KOPT-K1 (cell line): ENCODE measurements at regions not wholly inside any gene's neighbourhood (a gene's known extent, or its start where the extent isn't known, plus 50 kb on each side); places are given as distances from the start of the nearest gene placed in this dataset.
"Not testable (repeated sequence)": the region's sequence is repeated elsewhere in the genome, so short reads cannot be mapped to it uniquely, and the experiment has no call there.

Experiments
- H3K27ac ChIP-seq: fragments of 200-600 bp; sonication (generic); 2 replicates; pipeline ENCODE4 v1.5.1; 2016; ENCODE audit warnings: antibody characterized with exemption, mild to moderate bottlenecking, low read depth, low read length; ENCODE audit not compliant: poor library complexity, severe bottlenecking
- H3K36me3 ChIP-seq: fragments of 200-600 bp; sonication (generic); 2 replicates; pipeline ENCODE4 v1.5.1; 2017; ENCODE audit warnings: antibody characterized with exemption, mild to moderate bottlenecking, low read length, moderate library complexity; ENCODE audit not compliant: insufficient read depth
- H3K9me3 ChIP-seq: fragments of 200-600 bp; sonication (generic); 2 replicates; pipeline ENCODE4 v1.5.1; 2017; ENCODE audit warnings: antibody characterized with exemption, low read length, mild to moderate bottlenecking; ENCODE audit not compliant: insufficient read depth, poor library complexity, severe bottlenecking

GRCh38 chr19:28575312-28575711 is 637.6 kb downstream of the UQCRFS1 start:
- not testable (repeated sequence) for H3K27ac ChIP-seq, H3K9me3 ChIP-seq, H3K36me3 ChIP-seq

GRCh38 chr19:28574212-28574611 is 638.7 kb downstream of the UQCRFS1 start:
- no peaks in the 10 kb centered on the region for H3K9me3 ChIP-seq
- no peak overlapping the region for H3K27ac ChIP-seq
- H3K36me3 ChIP-seq = no peaks in the 10 kb centered on the region

- no peak overlapping the region for H3K27ac ChIP-seq
- no peaks in the 10 kb centered on the region for H3K36me3 ChIP-seq
- H3K9me3 ChIP-seq = no peaks in the 10 kb centered on the region
These were observed 643.5 kb downstream of the UQCRFS1 start for GRCh38 chr19:28569132-28570131.

DNA sequence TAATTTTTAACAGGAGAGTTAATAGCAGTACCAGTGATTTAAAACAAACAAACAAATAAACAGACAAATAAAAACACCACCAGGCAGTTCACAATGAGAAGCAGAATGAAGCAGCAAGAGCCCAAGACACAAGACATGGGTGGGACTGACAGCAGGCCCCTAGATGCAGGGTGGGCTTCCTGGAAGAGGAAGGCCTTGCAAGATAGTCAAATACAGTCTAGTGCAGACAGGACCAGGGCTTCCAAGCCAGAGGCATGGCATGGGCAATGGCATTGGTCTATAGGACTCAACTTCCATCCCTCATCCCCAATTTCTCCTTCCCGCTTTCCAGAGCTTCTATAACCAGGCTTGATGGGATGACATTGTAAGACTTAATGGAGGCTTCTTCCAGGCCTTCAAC is 645.1 kb downstream of the UQCRFS1 start:
- no peaks in the 10 kb centered on the region for H3K9me3 ChIP-seq
- no peak overlapping the region for H3K27ac ChIP-seq
- H3K36me3 ChIP-seq = no peaks in the 10 kb centered on the region

DNA sequence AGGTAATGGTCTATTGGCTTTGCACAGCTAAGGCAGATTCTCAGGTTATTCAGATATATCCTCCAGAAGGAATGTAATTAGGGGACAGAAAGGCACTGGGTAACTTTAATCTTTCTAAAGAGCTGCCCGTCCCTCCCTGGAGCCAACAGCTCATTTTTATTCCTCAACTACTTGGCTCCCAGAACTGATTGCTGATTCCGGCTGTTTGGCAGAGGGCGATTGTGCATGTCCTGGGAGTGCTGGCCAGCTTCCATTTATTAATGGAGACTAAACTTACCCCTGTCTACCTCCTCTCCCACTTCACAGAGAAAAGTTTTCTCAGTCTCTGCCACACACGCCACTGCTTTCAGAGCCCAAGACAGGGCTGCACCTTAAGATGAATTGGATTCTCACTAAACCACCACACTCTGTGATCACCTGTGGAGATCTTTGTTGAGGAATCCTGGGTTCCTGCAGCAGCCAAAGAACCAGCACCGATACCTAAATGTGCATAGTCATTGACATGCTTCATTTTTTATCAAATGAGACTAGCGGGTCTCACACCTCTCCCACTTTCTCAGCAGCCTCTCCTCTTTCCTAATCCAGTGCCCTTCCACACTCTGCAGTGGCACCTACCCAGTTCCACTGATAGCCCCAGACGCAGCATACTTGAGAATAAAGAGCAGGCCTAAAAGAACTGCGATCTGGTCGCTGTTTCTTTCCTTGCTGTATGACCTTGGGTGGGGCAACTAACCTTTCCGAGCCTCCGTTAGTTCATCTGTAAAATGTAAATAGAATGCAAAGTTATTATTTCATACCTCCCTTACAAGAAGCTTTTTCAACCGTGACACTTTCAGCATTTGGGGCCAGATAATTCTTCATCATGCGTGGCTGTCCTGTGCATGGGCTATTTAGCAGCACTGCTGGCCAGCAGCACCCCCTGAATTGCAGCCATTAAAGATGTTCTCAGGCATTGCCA is 648.7 kb downstream of the UQCRFS1 start:
- Histone ChIP-seq H3K36me3 (no peaks in the 10 kb centered on the region), H3K9me3 (no peaks in the 10 kb centered on the region), H3K27ac (no peak overlapping the region)

GRCh38 chr19:28560786-28561185 is 652.2 kb downstream of the UQCRFS1 start:
- H3K36me3 ChIP-seq = no peaks in the 10 kb centered on the region
- H3K9me3 ChIP-seq = no peaks in the 10 kb centered on the region
- no peak overlapping the region for H3K27ac ChIP-seq

GRCh38 chr19:28558783-28559182 is 654.2 kb downstream of the UQCRFS1 start:
- H3K27ac ChIP-seq = no peak overlapping the region
- H3K9me3 ChIP-seq = no peaks in the 10 kb centered on the region
- no peaks in the 10 kb centered on the region for H3K36me3 ChIP-seq

DNA sequence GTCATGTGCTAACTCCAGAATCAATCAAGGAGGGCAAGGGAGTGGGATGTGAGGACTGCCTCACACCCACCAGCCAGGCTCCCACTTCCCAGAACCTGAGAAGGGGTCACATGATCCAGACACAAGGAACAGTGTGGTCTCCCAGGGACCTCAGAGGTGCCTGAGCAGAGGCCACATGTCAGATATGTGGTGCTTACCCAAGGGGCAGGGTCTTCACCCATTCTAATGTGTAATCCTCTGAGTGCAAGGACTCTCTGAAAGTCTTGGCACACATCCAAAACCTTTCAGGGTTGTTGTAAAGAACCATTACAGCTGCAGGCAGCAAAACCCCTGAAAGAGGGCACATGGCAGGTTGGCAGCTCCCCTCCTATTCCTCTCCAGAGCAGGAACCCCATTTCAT is 656.6 kb downstream of the UQCRFS1 start:
- Histone ChIP-seq H3K36me3 (no peaks in the 10 kb centered on the region), H3K9me3 (peaks cover 5% of the 10 kb centered on the region), H3K27ac (no peak overlapping the region)

DNA sequence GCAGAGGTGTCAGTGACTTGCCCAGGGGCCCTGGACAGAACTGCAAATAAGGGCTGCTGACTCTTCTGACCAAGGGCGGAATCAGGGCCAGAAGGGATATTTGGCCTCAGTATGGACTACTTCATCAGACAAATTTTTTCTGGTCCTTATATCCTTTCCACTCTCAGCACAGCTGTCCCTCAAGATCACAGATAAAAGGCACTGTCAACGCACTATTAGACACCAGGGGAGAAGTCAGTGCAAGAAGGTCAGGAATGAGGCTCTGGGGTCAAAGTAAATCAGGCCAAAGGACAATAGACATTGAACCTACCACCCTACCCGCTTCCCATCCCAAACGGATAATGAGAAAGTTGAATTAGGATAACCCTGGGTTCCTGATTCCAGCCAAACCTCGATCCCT is 657.6 kb downstream of the UQCRFS1 start:
- H3K27ac ChIP-seq = no peak overlapping the region
- H3K9me3 ChIP-seq = peaks cover 5% of the 10 kb centered on the region
- H3K36me3 ChIP-seq = no peaks in the 10 kb centered on the region

DNA sequence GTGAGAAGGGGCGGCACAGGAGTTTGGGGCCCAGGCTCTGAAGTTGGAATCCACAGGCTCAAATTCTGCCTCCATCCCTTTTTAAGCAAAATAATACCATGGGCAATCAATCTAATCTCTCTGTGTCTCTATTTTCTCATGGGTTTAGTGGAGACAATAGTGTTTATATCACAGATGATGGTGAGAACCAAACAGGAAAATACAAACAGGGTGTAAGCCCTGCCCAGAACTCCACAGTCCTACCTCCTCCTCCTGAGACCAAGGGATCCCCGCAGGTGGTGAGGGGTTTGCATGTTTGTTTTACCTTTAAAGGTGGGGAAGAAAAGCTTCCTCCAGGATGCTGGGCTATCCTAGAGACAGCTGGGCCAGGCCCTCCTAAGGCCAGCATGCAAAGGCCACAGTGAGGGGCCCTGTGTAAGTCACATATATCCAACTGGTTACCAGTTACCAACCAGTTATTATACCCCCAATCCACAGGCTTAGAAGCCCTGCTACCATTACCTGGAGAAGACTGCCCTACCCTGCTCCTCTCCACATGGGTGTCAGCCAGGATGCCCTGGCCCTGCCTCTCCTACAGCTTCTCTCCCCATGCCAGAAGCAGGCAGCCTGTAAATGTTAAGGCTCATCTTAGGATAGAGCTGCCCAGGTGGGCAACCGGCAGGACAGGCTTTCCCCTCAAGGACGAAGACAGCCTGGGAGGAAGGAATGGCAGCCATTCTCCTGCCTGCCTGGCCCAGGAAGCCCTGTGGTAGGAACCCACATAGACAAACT is 658.4 kb downstream of the UQCRFS1 start:
- peaks cover 5% of the 10 kb centered on the region for H3K9me3 ChIP-seq
- H3K36me3 ChIP-seq = no peaks in the 10 kb centered on the region
- no peak overlapping the region for H3K27ac ChIP-seq

DNA sequence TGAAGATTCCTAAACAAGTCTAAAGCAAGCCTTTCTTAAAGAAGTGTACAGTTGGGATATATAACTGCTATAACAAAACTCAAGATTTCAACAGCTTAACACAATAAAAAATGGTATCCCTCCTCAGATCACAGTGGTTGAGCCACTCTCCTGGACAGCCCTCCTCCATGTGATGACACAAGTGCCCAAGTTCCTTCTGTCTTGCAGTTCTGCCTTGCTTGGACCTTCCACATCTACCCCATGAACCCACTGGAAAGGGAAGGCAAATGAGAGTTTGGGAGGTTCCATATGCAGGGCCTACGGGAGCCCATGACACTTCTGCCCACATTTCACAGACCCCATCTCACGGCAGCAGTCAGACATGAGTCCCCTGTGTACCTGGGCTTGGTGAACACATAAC is 659.2 kb downstream of the UQCRFS1 start:
- Histone ChIP-seq H3K9me3 (peaks cover 5% of the 10 kb centered on the region), H3K27ac (no peak overlapping the region), H3K36me3 (no peaks in the 10 kb centered on the region)

DNA sequence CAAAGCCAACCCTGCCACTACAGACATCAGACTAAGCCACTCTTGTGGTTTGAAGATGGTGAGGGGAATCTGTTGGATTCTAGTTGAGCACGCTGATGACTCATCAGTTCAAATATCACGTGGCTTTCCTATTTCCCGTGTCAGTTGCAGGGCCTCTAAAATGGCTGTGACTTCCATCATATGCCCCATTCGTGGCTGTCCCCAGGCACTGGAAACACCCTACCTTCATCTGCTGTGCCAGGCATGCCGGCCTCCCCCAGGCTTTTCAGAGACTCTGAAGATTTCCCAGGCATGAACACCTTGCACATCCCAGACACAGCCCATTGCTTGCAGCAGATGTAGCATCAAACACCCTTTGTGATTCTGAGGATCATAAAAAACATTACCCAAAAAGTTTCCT is 659.9 kb downstream of the UQCRFS1 start:
- Histone ChIP-seq H3K36me3 (no peaks in the 10 kb centered on the region), H3K27ac (no peak overlapping the region), H3K9me3 (peaks cover 5% of the 10 kb centered on the region)

- no peak overlapping the region for H3K27ac ChIP-seq
- peaks cover 5% of the 10 kb centered on the region for H3K9me3 ChIP-seq
- H3K36me3 ChIP-seq = no peaks in the 10 kb centered on the region
These were observed 663.2 kb downstream of the UQCRFS1 start for GRCh38 chr19:28549680-28550277.

DNA sequence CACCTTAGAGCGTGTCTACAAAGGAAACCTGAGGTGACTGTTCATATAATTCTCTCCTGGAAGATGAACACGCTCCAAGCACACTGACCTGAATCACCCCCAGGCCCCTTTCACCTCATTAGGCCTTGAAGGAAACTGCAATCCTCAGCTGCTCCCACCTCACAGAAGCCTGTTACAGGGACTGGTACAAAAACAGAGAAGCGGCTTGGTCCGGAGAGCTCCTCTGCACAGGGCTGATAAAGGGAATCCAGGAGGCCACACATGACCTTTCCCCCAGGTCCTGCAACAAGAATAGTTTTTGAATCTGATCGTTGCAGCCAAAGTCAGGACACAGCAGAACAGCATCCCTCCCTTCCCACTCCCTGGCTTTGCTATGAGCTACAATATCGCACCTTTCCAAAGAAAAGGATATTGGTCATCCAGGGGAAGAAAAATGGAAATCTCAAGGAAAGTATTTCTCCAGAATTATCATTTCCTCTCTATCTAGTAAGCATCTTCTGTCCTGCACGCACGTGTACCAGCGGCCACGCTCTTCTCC is 666.7 kb downstream of the UQCRFS1 start:
- no peak overlapping the region for H3K27ac ChIP-seq
- H3K36me3 ChIP-seq = no peaks in the 10 kb centered on the region
- H3K9me3 ChIP-seq = no peaks in the 10 kb centered on the region
